ENCODE measurements at regions not wholly inside any gene's neighbourhood (a gene's known extent, or its start where the extent isn't known, plus 50 kb on each side); places are given as distances from the start of the nearest gene placed in this dataset.

DNA sequence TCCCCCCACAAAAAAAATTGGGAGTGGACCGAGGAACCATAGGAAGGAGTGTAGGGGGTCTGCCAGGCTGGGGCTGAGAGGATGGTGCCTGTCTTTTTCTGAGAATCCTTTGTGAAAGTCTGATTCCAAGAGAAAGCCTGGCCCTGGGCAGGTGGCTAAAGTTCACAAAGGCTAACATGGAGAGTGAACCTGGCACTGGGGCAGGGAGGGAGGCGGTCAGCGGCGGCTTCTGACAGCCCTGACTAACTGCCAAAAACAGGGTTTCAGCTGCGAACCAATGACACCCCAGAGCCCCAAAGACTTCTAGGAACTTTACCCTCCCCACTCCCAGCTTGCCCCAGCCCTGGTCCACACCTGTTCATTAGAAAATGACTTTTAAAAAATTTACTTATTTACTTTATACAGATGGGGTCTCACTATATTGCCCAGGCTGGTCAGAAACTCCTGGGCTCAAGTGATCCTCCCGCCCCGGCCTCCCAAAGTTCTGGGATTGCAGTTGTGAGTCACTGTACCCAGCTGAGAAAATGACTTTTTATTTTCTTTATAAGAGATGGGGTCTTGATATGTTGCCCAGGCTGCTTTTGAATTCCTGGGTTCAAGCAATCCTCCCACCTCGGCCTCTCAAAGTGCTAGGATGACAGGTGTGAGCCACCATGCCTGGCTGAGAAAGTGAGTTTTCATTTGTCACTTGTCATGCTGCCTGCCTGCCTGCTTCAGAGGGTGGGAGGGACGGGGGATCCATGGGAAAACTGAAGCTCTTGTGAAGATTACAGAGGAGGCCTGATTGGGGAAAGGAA, 61.0 kb upstream of the DUSP5 start:
- DNase-seq (ENCODE audit: low spot score): no peak

DNA sequence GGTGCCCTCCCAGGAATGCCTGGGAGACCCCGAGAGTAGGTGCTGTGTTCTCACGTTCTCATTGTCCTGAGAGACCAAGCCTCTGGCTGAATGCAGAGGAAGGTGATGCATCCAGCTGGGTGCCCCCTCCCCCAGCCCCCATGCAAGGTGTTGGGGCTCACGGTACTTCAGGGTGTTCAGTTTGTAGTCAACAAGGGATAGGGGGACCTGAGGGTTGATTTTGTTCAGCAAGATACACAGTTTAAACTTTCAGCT, 60.4 kb upstream of the DUSP5 start:
- no peak for DNase-seq (ENCODE audit: low spot score)

DNA sequence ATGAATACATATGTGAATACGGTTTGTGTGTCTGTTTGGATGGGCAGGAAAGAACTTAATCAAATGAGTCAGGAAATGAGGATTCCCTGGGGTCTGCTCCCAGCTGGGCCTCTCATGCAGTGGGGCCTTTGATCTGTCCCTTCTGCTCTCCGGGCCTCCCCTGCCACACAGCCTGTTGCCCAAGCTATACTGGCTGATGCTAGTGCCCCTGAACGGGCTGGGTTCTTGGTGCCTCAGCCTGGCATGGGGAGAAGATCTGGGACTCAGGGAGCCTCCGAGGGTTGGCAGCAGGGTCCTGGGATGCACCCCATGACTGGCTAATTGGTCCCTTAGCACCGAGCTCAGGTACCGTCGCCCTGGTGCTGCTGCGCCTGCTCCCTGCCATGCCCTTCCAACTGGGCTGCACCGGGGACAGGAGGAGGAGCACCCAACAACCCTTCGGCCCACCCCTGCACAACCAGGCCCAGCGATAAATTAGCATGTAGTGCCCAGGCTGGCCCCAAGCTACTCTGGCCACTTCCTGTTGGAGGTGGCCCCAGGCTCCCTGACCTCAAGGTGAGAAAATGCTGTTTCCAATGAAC, 59.9 kb upstream of the DUSP5 start:
- DNase-seq (ENCODE audit: low spot score): no peak

DNA sequence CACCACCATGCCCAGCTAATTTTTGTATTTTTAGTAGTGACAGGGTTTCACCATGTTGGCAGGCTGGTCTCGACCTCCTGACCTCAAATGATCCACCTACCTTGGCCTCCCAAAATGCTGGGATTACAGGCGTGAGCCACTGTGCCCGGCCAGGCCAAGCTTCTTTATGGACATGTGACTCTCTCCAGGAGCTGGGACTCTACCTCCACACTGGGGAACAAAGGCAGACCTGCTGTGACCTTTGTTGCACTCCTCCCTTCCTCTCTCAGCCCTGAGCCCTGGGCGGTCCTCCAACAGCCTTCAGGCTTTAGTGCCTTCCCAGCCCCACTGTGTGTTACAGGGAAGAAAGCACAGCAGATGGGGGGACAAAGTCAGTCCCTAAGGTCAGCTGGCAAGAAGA, 55.0 kb upstream of the DUSP5 start:
- no peak for DNase-seq (ENCODE audit: low spot score)

GRCh38 chr10:110443239-110444003, 54.3 kb upstream of the DUSP5 start:
- no peak for DNase-seq (ENCODE audit: low spot score)

GRCh38 chr10:110444004-110444337, 53.7 kb upstream of the DUSP5 start:
- no peak for DNase-seq (ENCODE audit: low spot score)

DNA sequence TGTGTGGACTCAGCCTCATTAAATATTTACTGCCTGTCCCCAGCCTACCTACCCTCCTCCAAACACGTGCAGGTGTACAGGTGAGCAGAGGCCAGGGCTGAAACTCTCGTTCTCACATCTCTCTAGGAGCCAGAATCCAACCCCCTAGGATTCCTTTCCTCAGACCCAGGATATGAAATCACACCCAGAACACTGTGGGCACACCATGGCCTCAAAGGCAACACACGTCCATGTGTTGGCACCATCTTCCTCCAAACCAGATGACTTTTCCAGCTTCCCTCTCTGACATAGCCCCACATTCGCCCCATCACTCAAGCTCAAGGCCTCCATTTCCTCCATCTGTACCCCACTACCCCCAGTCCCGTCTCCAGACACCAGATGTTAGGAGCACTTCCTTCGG, 51.8 kb upstream of the DUSP5 start:
- no peak for DNase-seq (ENCODE audit: low spot score)

DNA sequence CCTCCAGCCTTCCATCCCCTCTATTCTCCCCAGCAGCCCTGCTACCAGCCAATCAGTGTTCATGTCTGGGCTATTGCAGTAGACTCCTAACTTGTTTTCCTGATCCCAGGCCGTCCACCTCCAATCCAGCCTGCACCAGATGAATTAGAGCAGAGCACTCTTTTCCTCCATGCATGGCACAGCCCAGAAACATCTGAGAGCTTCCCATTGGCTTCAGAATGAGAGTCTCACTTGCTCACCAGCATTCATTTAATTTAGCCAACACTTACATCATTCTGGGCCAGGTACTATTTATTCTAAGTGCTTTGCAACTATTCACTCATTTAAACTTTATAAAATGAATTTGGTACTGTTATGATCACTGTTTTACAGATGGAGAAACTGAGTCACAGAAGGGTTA, 51.4 kb upstream of the DUSP5 start:
- DNase-seq (ENCODE audit: low spot score): no peak

DNA sequence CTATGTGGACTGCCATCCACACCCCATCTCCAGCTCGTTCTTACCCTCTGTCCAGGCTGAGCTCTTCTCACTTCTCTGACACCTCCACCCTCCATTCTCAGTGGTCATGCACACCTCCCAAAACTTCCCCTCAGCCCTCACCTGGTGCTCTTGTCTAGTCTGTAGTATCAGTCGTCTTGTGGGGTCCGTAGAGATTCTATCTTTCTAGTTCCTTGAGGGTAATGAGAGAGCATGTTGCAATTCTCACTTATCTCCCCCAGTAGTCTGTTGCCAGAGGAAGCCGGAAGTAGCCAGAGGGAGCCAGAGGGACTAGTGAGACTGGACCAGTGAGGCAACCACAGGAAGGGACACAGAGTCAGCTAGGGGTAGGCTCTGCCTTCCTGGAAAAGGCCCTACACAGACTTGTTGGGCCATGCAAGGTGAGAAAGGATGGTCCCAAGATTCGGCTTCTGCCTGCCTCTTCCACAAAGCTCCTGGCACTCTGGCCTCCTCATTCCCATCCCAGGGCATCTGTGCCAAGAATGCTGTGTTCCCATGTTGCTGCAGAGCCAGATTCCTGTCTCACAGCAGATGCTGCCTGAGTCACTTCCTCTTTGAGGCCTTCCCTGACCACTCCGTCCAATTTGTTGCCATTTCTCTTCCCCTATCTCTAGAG, 50.6 kb upstream of the DUSP5 start:
- peak; percentile 87 for DNase-seq (ENCODE audit: low spot score)

- DNase-seq (ENCODE audit: low spot score): no peak
These were observed 49.8 kb upstream of the DUSP5 start for GRCh38 chr10:110447886-110448285.
